ENCODE measurements at regions not wholly inside any gene's neighbourhood (a gene's known extent, or its start where the extent isn't known, plus 50 kb on each side); places are given as distances from the start of the nearest gene placed in this dataset.
"Not testable (repeated sequence)": the region's sequence is repeated elsewhere in the genome, so short reads cannot be mapped to it uniquely, and the experiment has no call there.

GRCh38 chrX:44742480-44743155, 101.2 kb upstream of the DUSP21 start:
- Histone ChIP-seq H3K4me1 (no peaks in the 10 kb centered on the region), H3K36me3 (no peaks in the 10 kb centered on the region), H3K9me3 (no peaks in the 10 kb centered on the region), H3K27me3 (no peaks in the 10 kb centered on the region), H3K27ac (no peak overlapping the region), H3K4me3 (no peak overlapping the region)
- intact Hi-C loops (cut with DNase I), result no loop called here
- DNase-seq (ENCODE audit: extremely low spot score in 2 of 2), result no peak
- no peak for TF ChIP-seq CTCF (IDR thresholded peaks at IDR 0.05)

GRCh38 chrX:44741859-44742258, 102.0 kb upstream of the DUSP21 start:
- DNase-seq (ENCODE audit: extremely low spot score in 2 of 2); H3K36me3 ChIP-seq; H3K27ac ChIP-seq; H3K4me1 ChIP-seq; H3K4me3 ChIP-seq; H3K27me3 ChIP-seq; H3K9me3 ChIP-seq; intact Hi-C loops (cut with DNase I): not testable (repeated sequence)

- H3K36me3 ChIP-seq; H3K4me3 ChIP-seq; DNase-seq (ENCODE audit: extremely low spot score in 2 of 2); H3K4me1 ChIP-seq; H3K27me3 ChIP-seq; H3K9me3 ChIP-seq; intact Hi-C loops (cut with DNase I); H3K27ac ChIP-seq: not testable (repeated sequence)
Measured at GRCh38 chrX:44741458-44741857, 102.4 kb upstream of the DUSP21 start.

- no peak overlapping the region for H3K27ac ChIP-seq
- H3K27me3 ChIP-seq, result no peaks in the 10 kb centered on the region
- H3K4me3 ChIP-seq, result no peak overlapping the region
- H3K9me3 ChIP-seq, result no peaks in the 10 kb centered on the region
- H3K4me1 ChIP-seq, result no peaks in the 10 kb centered on the region
- intact Hi-C loops (cut with DNase I), result no loop called here
- no peak for DNase-seq (ENCODE audit: extremely low spot score in 2 of 2)
- TF ChIP-seq CTCF (IDR thresholded peaks at IDR 0.05) (no peak), POLR2AphosphoS5 (IDR thresholded peaks at IDR 0.05; ENCODE audit: insufficient read depth in 1 of 2, low read depth in 1 of 2) (no peak), POLR2A (IDR thresholded peaks at IDR 0.05) (no peak)
- H3K36me3 ChIP-seq, result no peaks in the 10 kb centered on the region
Measured at GRCh38 chrX:44735498-44735897, 108.3 kb upstream of the DUSP21 start.

- TF ChIP-seq POLR2A (IDR thresholded peaks at IDR 0.05) (no peak), CTCF (IDR thresholded peaks at IDR 0.05) (no peak), POLR2AphosphoS5 (IDR thresholded peaks at IDR 0.05; ENCODE audit: insufficient read depth in 1 of 2, low read depth in 1 of 2) (no peak)
- intact Hi-C loops (cut with DNase I), result no loop called here
- no peaks in the 10 kb centered on the region for H3K27me3 ChIP-seq
- no peak for DNase-seq (ENCODE audit: extremely low spot score in 2 of 2)
- no peaks in the 10 kb centered on the region for H3K36me3 ChIP-seq
- no peak overlapping the region for H3K27ac ChIP-seq
- H3K4me1 ChIP-seq, result no peaks in the 10 kb centered on the region
- H3K4me3 ChIP-seq, result no peak overlapping the region
- no peaks in the 10 kb centered on the region for H3K9me3 ChIP-seq
Measured at GRCh38 chrX:44733931-44734330, 109.9 kb upstream of the DUSP21 start.

- intact Hi-C loops (cut with DNase I), result no loop called here
- Histone ChIP-seq H3K27me3 (no peaks in the 10 kb centered on the region), H3K4me3 (no peak overlapping the region), H3K4me1 (no peaks in the 10 kb centered on the region), H3K27ac (no peak overlapping the region), H3K9me3 (no peaks in the 10 kb centered on the region), H3K36me3 (no peaks in the 10 kb centered on the region)
- TF ChIP-seq POLR2AphosphoS5 (IDR thresholded peaks at IDR 0.05; ENCODE audit: insufficient read depth in 1 of 2, low read depth in 1 of 2) (peak in 1 of 2 donors; percentile 27), POLR2A (IDR thresholded peaks at IDR 0.05) (no peak)
- DNase-seq (ENCODE audit: extremely low spot score in 2 of 2), result no peak
Measured at GRCh38 chrX:44731160-44731559, 112.7 kb upstream of the DUSP21 start.

GRCh38 chrX:44723426-44723825, 120.4 kb upstream of the DUSP21 start:
- TF ChIP-seq POLR2A (IDR thresholded peaks at IDR 0.05), result no peak
- TF ChIP-seq CTCF (IDR thresholded peaks at IDR 0.05), result no peak
- no peak for TF ChIP-seq POLR2AphosphoS5 (IDR thresholded peaks at IDR 0.05; ENCODE audit: insufficient read depth in 1 of 2, low read depth in 1 of 2)
- H3K4me3 ChIP-seq, result no peak overlapping the region
- no peak overlapping the region for H3K27ac ChIP-seq
- H3K4me1 ChIP-seq, result no peaks in the 10 kb centered on the region
- H3K36me3 ChIP-seq, result no peaks in the 10 kb centered on the region
- no peaks in the 10 kb centered on the region for H3K27me3 ChIP-seq
- intact Hi-C loops (cut with DNase I), result no loop called here
- no peaks in the 10 kb centered on the region for H3K9me3 ChIP-seq
- no peak for DNase-seq (ENCODE audit: extremely low spot score in 2 of 2)

All from vagina (tissue), 2 donors.